Activated CD4-positive, alpha-beta T cell treated with anti-CD3 and anti-CD28 coated beads, Interleukin-2, amount 10 ng/mL, durations not matched to agents 7 days and 5 days (primary cell): ENCODE measurements at regions not wholly inside any gene's neighbourhood (a gene's known extent, or its start where the extent isn't known, plus 50 kb on each side); places are given as distances from the start of the nearest gene placed in this dataset.

Source experiments
- CTCF ChIA-PET: fragments of 350-600 bp; sonication (Branson Sonifier 250); formaldehyde crosslinking; loops from one replicate; lab custom pipeline; 2021; ENCODE audit warnings: antibody characterized with exemption; lab: Charles Lee
- POLR2A ChIA-PET: fragments of 350-600 bp; sonication (Branson Sonifier 250); formaldehyde crosslinking; loops from one replicate; lab custom pipeline; 2021; ENCODE audit warnings: antibody characterized with exemption; lab: Charles Lee
- DNase-seq: peaks from one replicate; pipeline ENCODE4 v3.0.0-alpha.2; 2020
- H3K27ac Mint-ChIP-seq: one replicate; pipeline ENCODE4 v1.8.0; 2021; ENCODE audit warnings: mild to moderate bottlenecking, moderate library complexity, mixed read lengths
- H3K27me3 Mint-ChIP-seq: one replicate; pipeline ENCODE4 v1.8.0; 2021; ENCODE audit warnings: mixed read lengths
- H3K36me3 Mint-ChIP-seq: one replicate; pipeline ENCODE4 v1.8.0; 2021; ENCODE audit warnings: low read depth, mixed read lengths
- H3K4me1 Mint-ChIP-seq: one replicate; pipeline ENCODE4 v1.8.0; 2021; ENCODE audit warnings: mixed read lengths
- H3K4me3 Mint-ChIP-seq: one replicate; pipeline ENCODE4 v1.8.0; 2021; ENCODE audit warnings: mild to moderate bottlenecking, moderate library complexity, mixed read lengths
- H3K9me3 Mint-ChIP-seq: one replicate; pipeline ENCODE4 v1.8.0; 2021; ENCODE audit warnings: mixed read lengths

GRCh38 chr10:78894089-78894840, 174.5 kb upstream of the ZMIZ1 start:
- ChIA-PET CTCF (no interaction called here), POLR2A (no interaction called here)
- H3K27ac Mint-ChIP-seq = peak overlapping the region; percentile 50
- H3K4me3 Mint-ChIP-seq = no peak overlapping the region
- no peaks in the 10 kb centered on the region for H3K27me3 Mint-ChIP-seq
- DNase-seq = no peak
- H3K9me3 Mint-ChIP-seq = peaks cover 2% of the 10 kb centered on the region
- H3K4me1 Mint-ChIP-seq = no peaks in the 10 kb centered on the region
- H3K36me3 Mint-ChIP-seq = no peaks in the 10 kb centered on the region

DNA sequence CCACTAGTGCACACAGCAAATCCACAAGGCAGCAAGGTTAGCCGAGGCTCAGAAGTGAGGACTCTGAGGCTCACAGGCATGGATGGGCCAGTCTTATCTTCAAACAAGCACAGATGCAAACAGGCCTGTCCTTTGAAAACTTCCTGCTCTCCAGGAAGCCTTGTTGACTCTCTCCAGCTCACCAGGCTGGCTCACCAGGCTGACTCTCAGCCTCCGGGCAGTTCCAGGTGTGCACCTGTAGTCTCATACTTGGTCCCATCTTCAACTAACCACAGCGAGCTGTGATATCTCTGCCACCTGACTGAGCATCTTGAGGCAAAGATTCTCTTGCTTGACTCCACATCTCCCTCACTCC, 173.9 kb upstream of the ZMIZ1 start:
- no peaks in the 10 kb centered on the region for H3K27me3 Mint-ChIP-seq
- POLR2A ChIA-PET = no interaction called here
- no peaks in the 10 kb centered on the region for H3K36me3 Mint-ChIP-seq
- DNase-seq = no peak
- H3K9me3 Mint-ChIP-seq = peaks cover 2% of the 10 kb centered on the region
- CTCF ChIA-PET = no interaction called here
- no peak overlapping the region for H3K4me3 Mint-ChIP-seq
- no peak overlapping the region for H3K27ac Mint-ChIP-seq
- no peaks in the 10 kb centered on the region for H3K4me1 Mint-ChIP-seq

- H3K4me3 Mint-ChIP-seq = no peak overlapping the region
- H3K27me3 Mint-ChIP-seq = no peaks in the 10 kb centered on the region
- CTCF ChIA-PET = interaction anchor here (1.1 to 1.2 kb wide), 2 partner anchors 10 to 413 kb away, joined by 3 read pairs; no protein-coding TSS in a partner anchor
- H3K27ac Mint-ChIP-seq = no peak overlapping the region
- peaks cover 2% of the 10 kb centered on the region for H3K9me3 Mint-ChIP-seq
- H3K36me3 Mint-ChIP-seq = no peaks in the 10 kb centered on the region
- POLR2A ChIA-PET = no interaction called here
- no peaks in the 10 kb centered on the region for H3K4me1 Mint-ChIP-seq
- no peak for DNase-seq
Measured at GRCh38 chr10:78895469-78895868, 173.3 kb upstream of the ZMIZ1 start.

DNA sequence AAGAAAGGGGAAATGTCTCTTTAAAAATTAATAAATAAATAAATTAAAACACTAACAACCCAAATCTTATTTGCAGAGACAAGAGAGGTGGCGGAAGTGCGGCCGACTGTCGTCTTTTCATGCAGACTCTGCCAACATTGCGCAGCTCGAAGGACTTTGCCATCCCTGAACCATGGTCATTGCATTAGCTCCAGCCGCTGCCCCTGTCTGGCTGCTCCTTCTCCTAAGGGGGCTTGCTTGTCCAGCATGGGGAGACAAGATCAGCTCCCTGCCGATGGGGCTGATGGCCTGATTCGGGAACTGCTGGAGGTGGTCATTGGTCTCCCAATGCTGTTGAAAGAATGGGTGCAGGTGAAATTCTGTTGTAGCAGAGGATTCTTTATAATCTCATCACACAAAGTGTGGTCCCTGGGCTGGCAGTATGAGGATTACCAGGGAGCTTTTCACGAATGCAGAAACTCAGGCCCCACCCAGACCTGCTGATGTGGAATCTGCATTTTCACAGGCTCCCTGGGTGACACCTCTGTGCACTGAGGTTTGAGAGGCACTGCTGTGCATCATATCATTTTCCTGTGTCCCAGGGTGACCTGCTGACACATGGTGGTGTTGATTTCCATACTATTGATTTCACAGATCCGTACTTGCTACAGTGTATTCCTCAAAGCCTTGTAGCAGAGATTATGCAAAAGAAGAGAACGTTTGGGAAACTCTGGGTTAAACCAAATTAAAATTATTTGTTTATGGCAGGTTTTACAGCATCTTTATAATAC, 172.4 kb upstream of the ZMIZ1 start:
- DNase-seq = no peak
- ChIA-PET POLR2A (no interaction called here), CTCF (interaction anchor here (1.1 to 1.2 kb wide), 2 partner anchors 9 to 414 kb away, joined by 3 read pairs; no protein-coding TSS in a partner anchor)
- H3K4me3 Mint-ChIP-seq = no peak overlapping the region
- H3K27ac Mint-ChIP-seq = no peak overlapping the region
- peaks cover 2% of the 10 kb centered on the region for H3K9me3 Mint-ChIP-seq
- no peaks in the 10 kb centered on the region for H3K4me1 Mint-ChIP-seq
- no peaks in the 10 kb centered on the region for H3K27me3 Mint-ChIP-seq
- H3K36me3 Mint-ChIP-seq = no peaks in the 10 kb centered on the region

DNA sequence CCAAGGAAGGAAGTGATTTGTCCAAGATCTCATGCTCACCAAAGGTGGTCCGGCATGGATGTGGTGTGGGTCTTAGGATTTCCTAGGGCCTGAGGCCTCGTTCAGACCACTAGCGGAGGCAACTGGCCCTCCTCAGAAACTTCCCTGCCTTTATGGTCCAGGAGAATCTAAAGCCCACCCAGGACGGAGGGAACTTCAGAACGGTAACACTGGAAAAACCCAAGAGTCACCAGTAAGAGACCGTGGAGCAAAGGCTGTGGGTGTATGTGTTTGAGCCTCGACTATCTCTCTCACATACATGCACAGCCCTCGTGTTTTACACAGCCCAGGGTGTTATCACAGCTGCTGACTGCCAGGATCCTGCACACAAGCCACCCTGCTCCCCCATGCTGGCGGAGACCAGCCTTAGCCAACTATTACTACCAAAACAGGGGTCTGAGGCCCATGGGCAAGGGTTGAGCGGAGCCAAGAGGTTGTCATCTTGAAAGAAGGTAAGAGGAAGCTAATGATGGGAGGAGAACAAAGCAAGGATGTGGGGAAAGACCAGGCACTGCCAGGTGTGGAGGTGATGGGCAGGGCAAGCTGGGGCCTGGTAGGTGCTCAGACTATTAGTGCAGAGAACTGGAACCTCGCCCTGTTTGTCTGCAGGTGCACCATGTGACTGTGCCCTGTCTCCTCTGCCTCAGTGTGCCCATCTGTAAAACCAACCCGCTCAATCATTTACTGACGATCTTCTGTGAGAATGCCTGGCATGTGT, 170.2 kb upstream of the ZMIZ1 start:
- POLR2A ChIA-PET = no interaction called here
- peaks cover 2% of the 10 kb centered on the region for H3K9me3 Mint-ChIP-seq

GRCh38 chr10:78899098-78899754, 169.5 kb upstream of the ZMIZ1 start:
- CTCF ChIA-PET = no interaction called here
- POLR2A ChIA-PET = no interaction called here
- H3K36me3 Mint-ChIP-seq = no peaks in the 10 kb centered on the region
- DNase-seq = no peak
- H3K9me3 Mint-ChIP-seq = peaks cover 2% of the 10 kb centered on the region
- no peak overlapping the region for H3K4me3 Mint-ChIP-seq
- H3K4me1 Mint-ChIP-seq = no peaks in the 10 kb centered on the region
- H3K27ac Mint-ChIP-seq = no peak overlapping the region
- no peaks in the 10 kb centered on the region for H3K27me3 Mint-ChIP-seq

More for the DNA sequence above, 170.2 kb upstream of the ZMIZ1 start:
- H3K27me3 Mint-ChIP-seq = no peaks in the 10 kb centered on the region
- H3K4me3 Mint-ChIP-seq = no peak overlapping the region
- no peaks in the 10 kb centered on the region for H3K36me3 Mint-ChIP-seq
- no peak for DNase-seq
- H3K27ac Mint-ChIP-seq = no peak overlapping the region
- no peaks in the 10 kb centered on the region for H3K4me1 Mint-ChIP-seq
- CTCF ChIA-PET = no interaction called here

DNA sequence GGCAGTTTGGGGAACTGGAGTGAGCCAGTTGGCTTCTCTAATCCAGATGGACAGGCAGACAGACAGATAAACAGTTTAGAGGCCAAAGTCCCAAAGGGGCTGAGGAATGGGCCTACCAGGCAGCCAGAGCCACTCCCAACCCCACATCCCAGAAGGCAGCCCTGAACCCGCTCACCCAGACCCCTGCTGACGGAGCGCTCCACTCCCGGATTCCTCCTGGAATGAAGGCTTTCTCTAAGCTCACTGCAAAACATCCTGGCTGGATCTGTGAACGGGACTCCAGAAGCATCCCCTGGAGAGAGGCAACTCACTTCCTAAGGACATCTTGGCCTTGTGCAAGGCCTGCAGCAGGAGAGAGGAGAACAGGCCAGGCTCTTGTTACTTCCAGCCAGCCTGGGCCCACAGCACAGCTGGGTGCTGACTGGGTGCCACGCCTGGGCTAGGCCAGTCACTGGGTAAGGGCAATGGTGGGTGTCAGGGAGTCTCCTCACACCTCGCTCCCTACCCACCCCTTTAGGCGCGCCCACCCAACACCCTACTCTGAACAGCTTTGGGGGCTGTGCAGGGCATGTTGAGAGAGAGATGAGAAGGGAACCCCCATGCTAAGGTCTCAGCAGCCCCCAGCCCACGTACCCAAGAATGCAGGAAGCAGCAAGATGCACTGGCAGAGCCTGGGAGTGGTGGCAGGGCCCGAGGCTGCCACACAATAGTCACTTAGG, 168.6 kb upstream of the ZMIZ1 start:
- Mint-ChIP-seq H3K4me1 (no peaks in the 10 kb centered on the region), H3K9me3 (peaks cover 2% of the 10 kb centered on the region), H3K27ac (no peak overlapping the region), H3K36me3 (no peaks in the 10 kb centered on the region), H3K4me3 (no peak overlapping the region), H3K27me3 (no peaks in the 10 kb centered on the region)
- POLR2A ChIA-PET = no interaction called here
- CTCF ChIA-PET = no interaction called here
- no peak for DNase-seq

GRCh38 chr10:78900715-78901430, 167.9 kb upstream of the ZMIZ1 start:
- Mint-ChIP-seq H3K4me3 (no peak overlapping the region), H3K36me3 (no peaks in the 10 kb centered on the region), H3K27ac (no peak overlapping the region), H3K9me3 (peaks cover 2% of the 10 kb centered on the region), H3K4me1 (no peaks in the 10 kb centered on the region), H3K27me3 (no peaks in the 10 kb centered on the region)
- CTCF ChIA-PET = no interaction called here
- DNase-seq = no peak
- POLR2A ChIA-PET = no interaction called here

DNA sequence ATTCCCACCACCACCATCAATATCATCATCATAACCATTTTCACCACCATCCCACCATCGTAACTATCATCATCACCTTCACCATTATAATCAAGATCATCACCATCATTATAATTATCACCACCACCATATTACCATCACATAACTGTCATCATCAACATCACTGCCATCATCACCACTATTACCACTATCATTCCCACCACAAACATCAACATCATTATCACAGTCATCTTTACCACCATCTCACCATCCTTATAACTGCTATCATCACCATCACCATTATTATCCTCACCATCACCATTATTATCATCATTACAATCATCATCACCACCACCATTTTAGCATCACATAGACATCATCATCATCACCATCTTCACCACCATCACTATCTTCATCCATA, 167.1 kb upstream of the ZMIZ1 start:
- Mint-ChIP-seq H3K9me3 (peaks cover 2% of the 10 kb centered on the region), H3K4me3 (no peak overlapping the region), H3K4me1 (no peaks in the 10 kb centered on the region), H3K36me3 (no peaks in the 10 kb centered on the region), H3K27me3 (no peaks in the 10 kb centered on the region), H3K27ac (no peak overlapping the region)
- CTCF ChIA-PET = no interaction called here
- DNase-seq = no peak
- POLR2A ChIA-PET = no interaction called here

DNA sequence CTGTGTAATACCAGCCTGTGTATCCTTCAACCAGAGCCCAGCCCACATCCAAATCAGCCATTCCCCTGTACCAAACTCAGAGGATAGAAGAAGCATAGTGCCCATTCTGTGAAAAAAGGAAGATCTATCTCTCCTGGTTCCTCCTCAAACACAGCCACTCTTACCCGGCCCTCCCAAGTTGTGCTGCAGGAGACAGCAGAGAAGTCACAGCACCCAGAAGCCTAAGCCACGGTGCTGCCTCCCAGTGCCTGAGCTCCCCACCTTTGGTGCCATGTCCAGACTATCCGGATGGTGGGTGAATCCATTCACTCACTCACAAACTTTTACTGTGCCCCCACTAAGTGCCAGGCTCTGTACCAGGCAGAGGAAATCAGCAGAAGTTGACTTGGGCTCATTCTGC, 166.0 kb upstream of the ZMIZ1 start:
- H3K9me3 Mint-ChIP-seq = peaks cover 2% of the 10 kb centered on the region
- ChIA-PET CTCF (no interaction called here), POLR2A (no interaction called here)
- H3K27me3 Mint-ChIP-seq = no peaks in the 10 kb centered on the region
- no peak for DNase-seq
- no peak overlapping the region for H3K4me3 Mint-ChIP-seq
- H3K4me1 Mint-ChIP-seq = no peaks in the 10 kb centered on the region
- H3K27ac Mint-ChIP-seq = no peak overlapping the region
- H3K36me3 Mint-ChIP-seq = no peaks in the 10 kb centered on the region

GRCh38 chr10:78903341-78903940, 165.3 kb upstream of the ZMIZ1 start:
- ChIA-PET CTCF (no interaction called here), POLR2A (no interaction called here)
- DNase-seq = no peak
- H3K4me1 Mint-ChIP-seq = no peaks in the 10 kb centered on the region
- H3K27me3 Mint-ChIP-seq = no peaks in the 10 kb centered on the region
- no peaks in the 10 kb centered on the region for H3K36me3 Mint-ChIP-seq
- no peak overlapping the region for H3K27ac Mint-ChIP-seq
- H3K9me3 Mint-ChIP-seq = no peaks in the 10 kb centered on the region
- H3K4me3 Mint-ChIP-seq = no peak overlapping the region
